H9 (cell line): ENCODE measurements at regions not wholly inside any gene's neighbourhood (a gene's known extent, or its start where the extent isn't known, plus 50 kb on each side); places are given as distances from the start of the nearest gene placed in this dataset.

Source experiments
- DNase-seq: peaks from one replicate; pipeline ENCODE4 v3.0.0-alpha.2; 2017
- H2AFZ ChIP-seq: one replicate; pipeline ENCODE4 v1.6.1; 2013; ENCODE audit warnings: mild to moderate bottlenecking, low read length, control low read depth, moderate library complexity
- H2AK5ac ChIP-seq: 2 replicates; pipeline ENCODE4 v1.6.1; 2013; ENCODE audit warnings: low read length, control low read depth, mixed read lengths; ENCODE audit not compliant: insufficient read length
- H2BK120ac ChIP-seq: one replicate; pipeline ENCODE4 v1.6.1; 2013; ENCODE audit warnings: low read depth, mild to moderate bottlenecking, low read length, control low read depth, inconsistent platforms; ENCODE audit not compliant: poor library complexity, severe bottlenecking
- H2BK12ac ChIP-seq: 2 replicates; pipeline ENCODE4 v1.6.1; 2013; ENCODE audit warnings: low read length, control low read depth, mixed read lengths, low read depth; ENCODE audit not compliant: insufficient read length
- H2BK15ac ChIP-seq: 2 replicates; pipeline ENCODE4 v1.6.1; 2013; ENCODE audit warnings: low read depth, low read length, control low read depth
- H2BK20ac ChIP-seq: one replicate; pipeline ENCODE4 v1.6.1; 2013; ENCODE audit warnings: low read depth, mild to moderate bottlenecking, low read length, control low read depth, inconsistent platforms; ENCODE audit not compliant: poor library complexity, severe bottlenecking
- H2BK5ac ChIP-seq: 2 replicates; pipeline ENCODE4 v1.6.1; 2013; ENCODE audit warnings: low read length, control low read depth, mixed read lengths; ENCODE audit not compliant: insufficient read length
- H3K14ac ChIP-seq: 2 replicates; pipeline ENCODE4 v1.6.1; 2013; ENCODE audit warnings: low read length, control low read depth; ENCODE audit not compliant: insufficient read depth
- H3K18ac ChIP-seq: 2 replicates; pipeline ENCODE4 v1.6.1; 2013; ENCODE audit warnings: low read depth, mild to moderate bottlenecking, mixed read lengths, low read length, control low read depth; ENCODE audit not compliant: insufficient read length
- H3K23ac ChIP-seq: 2 replicates; pipeline ENCODE4 v1.6.1; 2013; ENCODE audit warnings: low read length, control low read depth, mixed read lengths, low read depth; ENCODE audit not compliant: insufficient read length
- H3K23me2 ChIP-seq: 2 replicates; pipeline ENCODE4 v1.6.1; 2013; ENCODE audit warnings: low read depth, mild to moderate bottlenecking, mixed read lengths, low read length, control low read depth; ENCODE audit not compliant: insufficient read length, poor library complexity, severe bottlenecking
- H3K27ac ChIP-seq: 2 replicates; pipeline ENCODE4 v1.5.1; 2013; ENCODE audit warnings: low read length, control low read depth, mixed read lengths, low read depth; ENCODE audit not compliant: insufficient read length
- H3K27me3 ChIP-seq: 2 replicates; pipeline ENCODE4 v1.6.1; 2013; ENCODE audit warnings: low read length, control low read depth, inconsistent platforms; ENCODE audit not compliant: insufficient read depth
- H3K4ac ChIP-seq: 2 replicates; pipeline ENCODE4 v1.6.1; 2013; ENCODE audit warnings: low read depth, mild to moderate bottlenecking, control low read depth, inconsistent platforms, low read length, moderate library complexity
- H3K4me1 ChIP-seq: 2 replicates; pipeline ENCODE4 v1.6.1; 2013; ENCODE audit warnings: low read length, control low read depth, inconsistent platforms; ENCODE audit not compliant: insufficient read depth
- H3K4me2 ChIP-seq: 2 replicates; pipeline ENCODE4 v1.6.1; 2013; ENCODE audit warnings: low read length, control low read depth, mixed read lengths; ENCODE audit not compliant: insufficient read length, insufficient read depth
- H3K56ac ChIP-seq: 2 replicates; pipeline ENCODE4 v1.6.1; 2013; ENCODE audit warnings: low read depth, mild to moderate bottlenecking, mixed read lengths, low read length, control low read depth; ENCODE audit not compliant: insufficient read length
- H3K79me1 ChIP-seq: 2 replicates; pipeline ENCODE4 v1.6.1; 2013; ENCODE audit warnings: low read depth, mild to moderate bottlenecking, moderate library complexity, low read length, control low read depth, inconsistent platforms; ENCODE audit not compliant: insufficient read depth, poor library complexity, severe bottlenecking
- H3K79me2 ChIP-seq: 2 replicates; pipeline ENCODE4 v1.6.1; 2013; ENCODE audit warnings: low read length, control low read depth, inconsistent platforms; ENCODE audit not compliant: insufficient read depth
- H3K9ac ChIP-seq: 2 replicates; pipeline ENCODE4 v1.6.1; 2013; ENCODE audit warnings: low read length, control low read depth, mixed read lengths; ENCODE audit not compliant: insufficient read length; ENCODE audit errors: extremely low read depth
- H3K9me3 ChIP-seq: one replicate; pipeline ENCODE4 v1.6.1; 2013; ENCODE audit warnings: low read depth, low read length, inconsistent platforms; ENCODE audit not compliant: control insufficient read depth
- H3T11ph ChIP-seq: one replicate; pipeline ENCODE4 v1.6.1; 2013; ENCODE audit warnings: mild to moderate bottlenecking, low read length, control low read depth, inconsistent platforms
- H4K20me1 ChIP-seq: one replicate; pipeline ENCODE4 v1.6.1; 2013; ENCODE audit not compliant: control insufficient read depth, insufficient read length, insufficient read depth
- H4K5ac ChIP-seq: 2 replicates; pipeline ENCODE4 v1.6.1; 2013; ENCODE audit warnings: low read depth, mild to moderate bottlenecking, mixed read lengths, low read length, control low read depth; ENCODE audit not compliant: insufficient read length
- H4K8ac ChIP-seq: replicated peaks from 2 replicates; pipeline ENCODE4 v1.6.1; 2013; ENCODE audit warnings: low read length, control low read depth, mixed read lengths, low read depth; ENCODE audit not compliant: insufficient read length
- H4K91ac ChIP-seq: 2 replicates; pipeline ENCODE4 v1.6.1; 2013; ENCODE audit warnings: low read depth, mild to moderate bottlenecking, moderate library complexity, mixed read lengths, low read length, control low read depth; ENCODE audit not compliant: insufficient read length
- H3K27ac Mint-ChIP-seq, 3 experiments: 2 replicates in 2 of 3; 3 replicates in 1 of 3; pipeline ENCODE4 v1.8.0; 2020 to 2021; ENCODE audit warnings: mixed read lengths in 3 of 3, mild to moderate bottlenecking in 1 of 3, moderate library complexity in 1 of 3
- H3K27me3 Mint-ChIP-seq: 2 replicates; pipeline ENCODE4 v1.8.0; 2021; ENCODE audit warnings: low read depth, mild to moderate bottlenecking, moderate library complexity, mixed read lengths
- H3K36me3 Mint-ChIP-seq, 3 experiments: 2 replicates in 2 of 3; 3 replicates in 1 of 3; pipeline ENCODE4 v1.8.0; 2020 to 2021; ENCODE audit warnings: low read depth in 3 of 3, mixed read lengths in 3 of 3; ENCODE audit not compliant: insufficient read depth in 1 of 3
- H3K4me1 Mint-ChIP-seq, 2 experiments: 2 replicates each; pipeline ENCODE4 v1.8.0; 2020; ENCODE audit warnings: mixed read lengths in 2 of 2
- H3K4me3 Mint-ChIP-seq, 2 experiments: 2 replicates in 1 of 2; 3 replicates in 1 of 2; pipeline ENCODE4 v1.8.0; 2020 to 2021; ENCODE audit warnings: mild to moderate bottlenecking in 2 of 2, mixed read lengths in 2 of 2, moderate library complexity in 1 of 2
- H3K9me3 Mint-ChIP-seq, 2 experiments: 2 replicates in 1 of 2; 3 replicates in 1 of 2; pipeline ENCODE4 v1.8.0; 2020; ENCODE audit warnings: mild to moderate bottlenecking in 2 of 2, mixed read lengths in 2 of 2, moderate library complexity in 1 of 2
- CTCF ChIP-seq: fragments of 200-600 bp; sonication (generic); conservative IDR thresholded peaks from 3 replicates; pipeline ENCODE4 v1.8.0; 2021; ENCODE audit warnings: antibody characterized with exemption, mild to moderate bottlenecking
- WGBS: extraction: QIAGEN DNeasy Blood & Tissue Kit; methylation state at CpG from one replicate; pipeline ENCODE4 v1.1.7; 2013; ENCODE audit warnings: missing lambda C conversion rate, low lambda C conversion rate, mixed read lengths; ENCODE audit not compliant: insufficient read length; ENCODE audit errors: extremely low coverage; 5-methylcytosine and 5-hydroxymethylcytosine counted together

GRCh38 chr21:23660560-23660959, 1946.7 kb downstream of the MRPL39 start:
- Histone ChIP-seq H3K27ac (no peak overlapping the region), H3K4me1 (no peaks in the 10 kb centered on the region), H2AK5ac (no peak overlapping the region), H3K14ac (no peak overlapping the region), H4K91ac (no peak overlapping the region), H4K5ac (no peak overlapping the region), H2BK12ac (no peak overlapping the region), H3K4ac (no peak overlapping the region), H2AFZ (no peak overlapping the region), H2BK20ac (no peak overlapping the region), H3K79me2 (no peaks in the 10 kb centered on the region), H3K23ac (no peak overlapping the region), H3K56ac (no peak overlapping the region), H2BK15ac (no peak overlapping the region), H4K20me1 (no peaks in the 10 kb centered on the region), H3K23me2 (no peaks in the 10 kb centered on the region), H3K18ac (no peak overlapping the region), H3K4me2 (no peak overlapping the region), H3K9me3 (no peaks in the 10 kb centered on the region), H3K79me1 (no peaks in the 10 kb centered on the region), H3K27me3 (no peaks in the 10 kb centered on the region), H2BK120ac (no peak overlapping the region), H3T11ph (no peak overlapping the region), H3K9ac (no peak overlapping the region), H4K8ac (no peak overlapping the region), H2BK5ac (no peak overlapping the region)
- DNase-seq, result no peak
- TF ChIP-seq CTCF, result no peak
- H3K9me3 Mint-ChIP-seq, result peaks cover 12 to 38% of the 10 kb centered on the region in 2 experiments
- no CpG with 5 or more reads among the region's 3 CpGs for WGBS
- no peak overlapping the region for H3K4me3 Mint-ChIP-seq
- H3K36me3 Mint-ChIP-seq, result peaks cover 0 to 3% (median 0%) of the 10 kb centered on the region in 3 experiments; a peak in 2 of 7 replicates
- H3K4me1 Mint-ChIP-seq, result no peaks in the 10 kb centered on the region; a peak in 1 of 4 replicates
- no peak overlapping the region for H3K27ac Mint-ChIP-seq
- H3K27me3 Mint-ChIP-seq, result no peaks in the 10 kb centered on the region; the same call in 1 of the 2 replicates
